PC-3 (cell line): ENCODE measurements at regions not wholly inside any gene's neighbourhood (a gene's known extent, or its start where the extent isn't known, plus 50 kb on each side); places are given as distances from the start of the nearest gene placed in this dataset.

ENCODE experiments used
- ATAC-seq: fragments of 200-7000 bp; cut with Tn5 transposase; 2 replicates; pipeline ENCODE4 v1.9.1; 2020; ENCODE audit warnings: mild to moderate bottlenecking, moderate library complexity
- BruUV-seq: library from RNA; stranded (reverse); fragments of 400-500 nt; replicated peaks from 2 replicates; lab custom pipeline; 2021; lab: Mats Ljungman, UMichigan
- CTCF ChIA-PET: fragments of 300-600 bp; sonication (Branson Sonifier 250); formaldehyde crosslinking; loops from one replicate; lab custom pipeline; 2022; ENCODE audit warnings: antibody characterized with exemption; lab: Charles Lee
- POLR2A ChIA-PET: fragments of 300-600 bp; sonication (Branson Sonifier 250); formaldehyde crosslinking; loops from one replicate; lab custom pipeline; 2022; ENCODE audit warnings: antibody characterized with exemption; ENCODE audit not compliant: unreplicated experiment; lab: Charles Lee
- DNase-seq: peaks from one replicate; pipeline ENCODE4 v3.0.0-alpha.2; 2015
- H2AFZ ChIP-seq: fragments of 300-600 bp; sonication (generic); 2 replicates; pipeline ENCODE4 v1.6.0; 2016; ENCODE audit warnings: antibody characterized with exemption, low read length
- H3F3A ChIP-seq: fragments of 300-600 bp; sonication (generic); one replicate; pipeline ENCODE4 v1.6.0; 2017; ENCODE audit warnings: antibody characterized with exemption, low read length, control low read depth, mild to moderate bottlenecking; ENCODE audit not compliant: unreplicated experiment
- H3K27ac ChIP-seq: fragments of 300-600 bp; sonication (generic); 2 replicates; pipeline ENCODE4 v1.5.1; 2016; ENCODE audit warnings: mild to moderate bottlenecking, low read length
- H3K27me3 ChIP-seq: fragments of 300-600 bp; sonication (generic); 2 replicates; pipeline ENCODE4 v1.6.1; 2016; ENCODE audit warnings: low read length, mixed read lengths
- H3K36me3 ChIP-seq: fragments of 300-600 bp; sonication (generic); 2 replicates; pipeline ENCODE4 v1.6.1; 2016; ENCODE audit warnings: low read depth, mixed run types, low read length, mixed read lengths
- H3K4me1 ChIP-seq: fragments of 300-600 bp; sonication (generic); 2 replicates; pipeline ENCODE4 v1.5.1; 2016; ENCODE audit warnings: low read length; ENCODE audit not compliant: insufficient read depth
- H3K4me2 ChIP-seq: fragments of 300-600 bp; sonication (generic); 2 replicates; pipeline ENCODE4 v1.6.0; 2016; ENCODE audit warnings: low read length
- H3K4me3 ChIP-seq: fragments of 300-600 bp; sonication (generic); 2 replicates; pipeline ENCODE4 v1.5.1; 2016; ENCODE audit warnings: mild to moderate bottlenecking, low read length, mixed read lengths
- H3K79me2 ChIP-seq: fragments of 300-600 bp; sonication (generic); 2 replicates; pipeline ENCODE4 v1.6.1; 2017; ENCODE audit warnings: low read length, mixed read lengths
- H3K9ac ChIP-seq: fragments of 300-600 bp; sonication (generic); 2 replicates; pipeline ENCODE4 v1.6.0; 2016; ENCODE audit warnings: mild to moderate bottlenecking, low read length
- H3K9me2 ChIP-seq: fragments of 300-600 bp; sonication (generic); replicated peaks from 2 replicates; pipeline ENCODE4 v1.6.1; 2016; ENCODE audit warnings: mixed run types, low read length, mixed read lengths
- H3K9me3 ChIP-seq: fragments of 300-600 bp; sonication (generic); 2 replicates; pipeline ENCODE4 v1.6.1; 2016; ENCODE audit warnings: low read length, mixed read lengths
- H4K20me1 ChIP-seq: fragments of 300-600 bp; sonication (generic); 2 replicates; pipeline ENCODE4 v1.6.1; 2016; ENCODE audit warnings: low read length, mixed read lengths
- CTCF ChIP-seq: fragments of 300-600 bp; sonication (generic); conservative IDR thresholded peaks from 2 replicates; pipeline ENCODE4 v1.5.1; 2017; ENCODE audit warnings: antibody characterized with exemption, low read depth, mild to moderate bottlenecking, low read length
- EZH2 ChIP-seq: fragments of 300-600 bp; sonication (generic); IDR thresholded peaks from one replicate; pipeline ENCODE4 v1.6.1; 2017; ENCODE audit warnings: antibody characterized with exemption, mild to moderate bottlenecking, low read length; ENCODE audit not compliant: unreplicated experiment
- EZH2phosphoT487 ChIP-seq: fragments of 300-600 bp; sonication (generic); IDR thresholded peaks from 2 replicates; pipeline ENCODE4 v1.6.1; 2018; ENCODE audit warnings: mild to moderate bottlenecking, antibody characterized with exemption, low read length, borderline replicate concordance
- intact Hi-C: fragments of 100-400 bp; cut with micrococcal nuclease; formaldehyde crosslinking; loops from 2 replicates; pipeline ENCODE4 v1.9.0; 2023

GRCh38 chr6:14711056-14711703 lies 534.7 kb upstream of the JARID2 start:
- peak; percentile 79 for TF ChIP-seq CTCF
- no peak for TF ChIP-seq EZH2phosphoT487
- TF ChIP-seq EZH2, result no peak
- Histone ChIP-seq H3K27ac (peak overlapping the region; percentile 92), H3K4me3 (no peak overlapping the region), H4K20me1 (no peaks in the 10 kb centered on the region), H3K9me3 (no peaks in the 10 kb centered on the region), H3K79me2 (no peaks in the 10 kb centered on the region), H3F3A (no peaks in the 10 kb centered on the region), H3K4me2 (peak overlapping the region; percentile 7; the same call in 1 of the 2 replicates), H2AFZ (no peak overlapping the region), H3K27me3 (no peaks in the 10 kb centered on the region), H3K9me2 (no peaks in the 10 kb centered on the region), H3K36me3 (no peaks in the 10 kb centered on the region), H3K9ac (peak overlapping the region; percentile 77), H3K4me1 (peaks cover 67% of the 10 kb centered on the region)
- ATAC-seq, result peak; percentile 52
- POLR2A ChIA-PET, result interaction anchor here (0.5 kb wide), 1 partner anchor 689 kb away, joined by 3 read pairs; no protein-coding TSS in a partner anchor
- intact Hi-C loops, result no loop called here
- BruUV-seq, result no TSS peak
- CTCF ChIA-PET, result interaction anchor here (0.8 kb wide), 1 partner anchor 16 kb away, joined by 3 read pairs; no protein-coding TSS in a partner anchor
- peak; percentile 85 for DNase-seq

- Histone ChIP-seq H4K20me1 (no peaks in the 10 kb centered on the region), H3K27me3 (no peaks in the 10 kb centered on the region), H3K9ac (peak overlapping the region; percentile 77), H3F3A (no peaks in the 10 kb centered on the region), H2AFZ (no peak overlapping the region), H3K4me1 (peaks cover 62% of the 10 kb centered on the region), H3K27ac (peak overlapping the region; percentile 92), H3K4me3 (no peak overlapping the region), H3K9me3 (no peaks in the 10 kb centered on the region), H3K9me2 (no peaks in the 10 kb centered on the region), H3K36me3 (no peaks in the 10 kb centered on the region), H3K4me2 (peak overlapping the region; percentile 7; the same call in 1 of the 2 replicates), H3K79me2 (no peaks in the 10 kb centered on the region)
- ChIA-PET POLR2A (interaction anchor here (0.5 kb wide), 1 partner anchor 688 kb away, joined by 3 read pairs; no protein-coding TSS in a partner anchor), CTCF (interaction anchor here (0.8 kb wide), 1 partner anchor 16 kb away, joined by 3 read pairs; no protein-coding TSS in a partner anchor)
- intact Hi-C loops, result no loop called here
- TSS peak; percentile 25 for BruUV-seq
- no peak for TF ChIP-seq CTCF
- TF ChIP-seq EZH2phosphoT487, result no peak
- TF ChIP-seq EZH2, result no peak
- no peak for ATAC-seq
- DNase-seq, result no peak
Observed at GRCh38 chr6:14711704-14712379, 534.0 kb upstream of the JARID2 start.
